ENCODE measurements at regions not wholly inside any gene's neighbourhood (a gene's known extent, or its start where the extent isn't known, plus 50 kb on each side); places are given as distances from the start of the nearest gene placed in this dataset.

DNA sequence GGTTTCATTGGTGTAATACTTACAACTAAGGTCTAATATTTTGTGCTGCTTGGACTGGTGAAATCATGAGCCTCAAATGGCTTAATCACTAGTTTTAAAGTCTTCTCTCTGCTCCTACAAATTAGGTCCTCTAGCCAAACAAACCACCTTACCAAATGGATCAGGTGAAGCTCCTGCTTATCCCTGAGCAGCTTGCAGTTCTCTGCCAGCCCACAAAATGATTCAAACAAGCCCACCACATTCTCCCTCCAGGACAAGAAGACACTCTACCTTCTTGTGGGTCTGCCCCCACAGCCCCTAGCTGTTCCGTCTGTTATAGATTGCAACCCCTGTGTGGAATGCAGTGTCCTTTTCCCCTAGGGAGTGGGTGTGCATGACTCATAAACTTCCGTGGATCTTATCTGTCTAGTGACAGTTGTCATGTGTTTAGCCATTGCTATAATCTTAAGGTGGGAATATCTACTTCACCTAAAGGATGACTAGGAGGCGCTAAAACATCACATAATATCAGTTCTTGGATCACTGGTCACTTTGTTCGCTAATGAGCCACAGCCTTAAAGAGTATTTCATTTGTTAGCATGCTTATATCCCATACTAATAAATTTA is 940.5 kb upstream of the MANEA start:
- TF ChIP-seq POLR2A (IDR thresholded peaks at IDR 0.05; ENCODE audit: low read depth): no peak
- TF ChIP-seq, protein P1, sequence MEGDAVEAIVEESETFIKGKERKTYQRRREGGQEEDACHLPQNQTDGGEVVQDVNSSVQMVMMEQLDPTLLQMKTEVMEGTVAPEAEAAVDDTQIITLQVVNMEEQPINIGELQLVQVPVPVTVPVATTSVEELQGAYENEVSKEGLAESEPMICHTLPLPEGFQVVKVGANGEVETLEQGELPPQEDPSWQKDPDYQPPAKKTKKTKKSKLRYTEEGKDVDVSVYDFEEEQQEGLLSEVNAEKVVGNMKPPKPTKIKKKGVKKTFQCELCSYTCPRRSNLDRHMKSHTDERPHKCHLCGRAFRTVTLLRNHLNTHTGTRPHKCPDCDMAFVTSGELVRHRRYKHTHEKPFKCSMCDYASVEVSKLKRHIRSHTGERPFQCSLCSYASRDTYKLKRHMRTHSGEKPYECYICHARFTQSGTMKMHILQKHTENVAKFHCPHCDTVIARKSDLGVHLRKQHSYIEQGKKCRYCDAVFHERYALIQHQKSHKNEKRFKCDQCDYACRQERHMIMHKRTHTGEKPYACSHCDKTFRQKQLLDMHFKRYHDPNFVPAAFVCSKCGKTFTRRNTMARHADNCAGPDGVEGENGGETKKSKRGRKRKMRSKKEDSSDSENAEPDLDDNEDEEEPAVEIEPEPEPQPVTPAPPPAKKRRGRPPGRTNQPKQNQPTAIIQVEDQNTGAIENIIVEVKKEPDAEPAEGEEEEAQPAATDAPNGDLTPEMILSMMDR (IDR thresholded peaks at IDR 0.05): no peak
